Caco-2 (cell line): ENCODE measurements at regions not wholly inside any gene's neighbourhood (a gene's known extent, or its start where the extent isn't known, plus 50 kb on each side); places are given as distances from the start of the nearest gene placed in this dataset.

ENCODE experiments used
- BruUV-seq: library from RNA; stranded (reverse); fragments of 400-500 nt; replicated peaks from 2 replicates; lab custom pipeline; 2021; lab: Mats Ljungman, UMichigan
- CTCF ChIA-PET: fragments of 300-600 bp; sonication (Branson Sonifier 250); formaldehyde crosslinking; loops from one replicate; lab custom pipeline; 2022; ENCODE audit warnings: antibody characterized with exemption; lab: Charles Lee
- POLR2A ChIA-PET: fragments of 300-600 bp; sonication (Branson Sonifier 250); formaldehyde crosslinking; loops from one replicate; lab custom pipeline; 2022; ENCODE audit warnings: antibody characterized with exemption; lab: Charles Lee
- DNase-seq, 2 experiments: peaks; one replicate each; pipeline versions ENCODE4 v3.0.0 to v3.0.0-alpha.2; 2020 to 2022
- H3K27me3 ChIP-seq: replicated peaks from 2 replicates; pipeline ENCODE4 v1.6.0; 2011; ENCODE audit warnings: low read length; ENCODE audit not compliant: control insufficient read depth, insufficient read depth
- H3K36me3 ChIP-seq: 2 replicates; pipeline ENCODE4 v1.5.1; 2011; ENCODE audit warnings: low read length; ENCODE audit not compliant: control insufficient read depth, insufficient read depth
- H3K4me1 ChIP-seq: fragments of 250-450 bp; sonication (Bioruptor Pico); 2 replicates; pipeline ENCODE4 v1.5.1; 2020; ENCODE audit warnings: mild to moderate bottlenecking
- H3K4me3 ChIP-seq: 2 replicates; pipeline ENCODE4 v1.5.1; 2011; ENCODE audit warnings: low read depth, mild to moderate bottlenecking, control low read depth, low read length
- H3K9me3 ChIP-seq: fragments of 250-450 bp; sonication (Bioruptor Pico); 2 replicates; pipeline ENCODE4 v1.5.1; 2020; ENCODE audit warnings: mild to moderate bottlenecking, moderate library complexity
- H3K27ac Mint-ChIP-seq: one replicate; pipeline ENCODE4 v1.8.0; 2022; ENCODE audit warnings: mixed read lengths; ENCODE audit not compliant: unreplicated experiment
- H3K27me3 Mint-ChIP-seq: one replicate; pipeline ENCODE4 v1.8.0; 2022; ENCODE audit warnings: mixed read lengths; ENCODE audit not compliant: insufficient read depth, unreplicated experiment
- H3K36me3 Mint-ChIP-seq: one replicate; pipeline ENCODE4 v1.8.0; 2022; ENCODE audit warnings: mild to moderate bottlenecking, mixed read lengths; ENCODE audit not compliant: insufficient read depth, unreplicated experiment
- H3K4me1 Mint-ChIP-seq: one replicate; pipeline ENCODE4 v1.8.0; 2022; ENCODE audit warnings: low read depth, mixed read lengths; ENCODE audit not compliant: unreplicated experiment
- H3K4me3 Mint-ChIP-seq: one replicate; pipeline ENCODE4 v1.8.0; 2022; ENCODE audit warnings: mild to moderate bottlenecking, moderate library complexity, mixed read lengths; ENCODE audit not compliant: unreplicated experiment
- H3K9me3 Mint-ChIP-seq: one replicate; pipeline ENCODE4 v1.8.0; 2022; ENCODE audit warnings: mixed read lengths; ENCODE audit not compliant: unreplicated experiment
- intact Hi-C: fragments of 100-400 bp; cut with micrococcal nuclease; formaldehyde crosslinking; loops from one replicate; pipeline ENCODE4 v1.10.0; 2022; ENCODE audit not compliant: unreplicated experiment
- TF ChIP-seq, protein P1 (sequence below), 2 experiments: fragments of 200-600 bp in 1 of 2; IDR thresholded peaks; 1 replicate in 1 of 2; 2 replicates in 1 of 2; pipeline versions ENCODE4 v1.5.1 to v1.8.0; 2011 to 2022; ENCODE audit warnings: antibody characterized with exemption in 1 of 2, control low read depth in 1 of 2, inconsistent platforms in 1 of 2, low read depth in 1 of 2, low read length in 1 of 2, mild to moderate bottlenecking in 1 of 2, moderate library complexity in 1 of 2; ENCODE audit not compliant: insufficient read depth in 1 of 2, severe bottlenecking in 1 of 2, unreplicated experiment in 1 of 2

DNA sequence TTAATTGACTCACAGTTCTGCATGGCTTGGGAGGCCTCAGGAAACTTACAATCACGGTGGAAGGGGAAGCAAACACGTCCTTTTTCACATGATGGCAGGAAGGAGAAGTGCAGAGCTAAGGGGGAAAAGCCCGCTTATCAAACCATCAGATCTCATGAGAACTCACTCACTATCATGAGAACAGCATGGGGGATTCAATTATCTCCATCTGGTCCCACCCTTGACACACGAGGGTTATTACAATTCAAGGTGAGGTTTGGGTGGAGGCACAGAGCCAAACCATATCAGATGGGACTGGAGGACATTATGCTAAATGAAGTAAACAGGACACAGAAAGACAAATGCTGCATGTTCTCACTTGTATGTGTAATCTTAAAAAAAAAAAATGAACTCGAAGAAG lies 141.4 kb upstream of the HABP2 start:
- H3K4me1 Mint-ChIP-seq, result peaks cover 6% of the 10 kb centered on the region
- no peaks in the 10 kb centered on the region for H3K36me3 ChIP-seq
- H3K27ac Mint-ChIP-seq, result no peak overlapping the region
- intact Hi-C loops, result no loop called here
- H3K4me1 ChIP-seq, result no peaks in the 10 kb centered on the region
- no peak overlapping the region for H3K4me3 ChIP-seq
- BruUV-seq, result no TSS peak
- no peaks in the 10 kb centered on the region for H3K36me3 Mint-ChIP-seq
- no peaks in the 10 kb centered on the region for H3K9me3 ChIP-seq
- ChIA-PET POLR2A (no interaction called here), CTCF (no interaction called here)
- no peak overlapping the region for H3K4me3 Mint-ChIP-seq
- H3K9me3 Mint-ChIP-seq, result peaks cover 10% of the 10 kb centered on the region
- TF ChIP-seq, protein P1, sequence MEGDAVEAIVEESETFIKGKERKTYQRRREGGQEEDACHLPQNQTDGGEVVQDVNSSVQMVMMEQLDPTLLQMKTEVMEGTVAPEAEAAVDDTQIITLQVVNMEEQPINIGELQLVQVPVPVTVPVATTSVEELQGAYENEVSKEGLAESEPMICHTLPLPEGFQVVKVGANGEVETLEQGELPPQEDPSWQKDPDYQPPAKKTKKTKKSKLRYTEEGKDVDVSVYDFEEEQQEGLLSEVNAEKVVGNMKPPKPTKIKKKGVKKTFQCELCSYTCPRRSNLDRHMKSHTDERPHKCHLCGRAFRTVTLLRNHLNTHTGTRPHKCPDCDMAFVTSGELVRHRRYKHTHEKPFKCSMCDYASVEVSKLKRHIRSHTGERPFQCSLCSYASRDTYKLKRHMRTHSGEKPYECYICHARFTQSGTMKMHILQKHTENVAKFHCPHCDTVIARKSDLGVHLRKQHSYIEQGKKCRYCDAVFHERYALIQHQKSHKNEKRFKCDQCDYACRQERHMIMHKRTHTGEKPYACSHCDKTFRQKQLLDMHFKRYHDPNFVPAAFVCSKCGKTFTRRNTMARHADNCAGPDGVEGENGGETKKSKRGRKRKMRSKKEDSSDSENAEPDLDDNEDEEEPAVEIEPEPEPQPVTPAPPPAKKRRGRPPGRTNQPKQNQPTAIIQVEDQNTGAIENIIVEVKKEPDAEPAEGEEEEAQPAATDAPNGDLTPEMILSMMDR (IDR thresholded peaks at IDR 0.05; ENCODE audit: insufficient read depth in 1 of 2, low read depth in 1 of 2, low read length in 1 of 2, severe bottlenecking in 1 of 2, unreplicated experiment in 1 of 2), result no peak
- H3K27me3 Mint-ChIP-seq, result peaks cover 13% of the 10 kb centered on the region
- DNase-seq, result no peak
- H3K27me3 ChIP-seq, result no peaks in the 10 kb centered on the region

DNA sequence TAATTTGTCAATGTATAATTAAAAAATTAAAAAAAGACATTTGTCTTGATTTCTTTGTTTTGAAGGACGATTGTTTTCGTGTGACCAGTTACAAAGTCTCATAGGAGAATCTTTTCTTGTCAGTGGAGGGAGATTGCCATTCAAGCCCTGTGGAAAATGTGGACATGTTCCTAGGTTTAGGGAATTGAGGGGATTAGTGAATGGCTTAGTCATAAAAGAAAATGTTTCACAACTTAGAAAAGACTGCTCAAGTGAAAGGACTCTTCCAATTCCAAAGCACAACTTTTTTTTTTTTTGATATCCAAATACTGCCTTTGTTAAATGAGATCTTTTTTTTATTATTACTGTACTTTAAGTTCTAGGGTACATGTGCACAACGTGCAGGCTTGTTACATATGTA lies 140.7 kb upstream of the HABP2 start:
- H3K27me3 Mint-ChIP-seq, result peaks cover 13% of the 10 kb centered on the region

DNA sequence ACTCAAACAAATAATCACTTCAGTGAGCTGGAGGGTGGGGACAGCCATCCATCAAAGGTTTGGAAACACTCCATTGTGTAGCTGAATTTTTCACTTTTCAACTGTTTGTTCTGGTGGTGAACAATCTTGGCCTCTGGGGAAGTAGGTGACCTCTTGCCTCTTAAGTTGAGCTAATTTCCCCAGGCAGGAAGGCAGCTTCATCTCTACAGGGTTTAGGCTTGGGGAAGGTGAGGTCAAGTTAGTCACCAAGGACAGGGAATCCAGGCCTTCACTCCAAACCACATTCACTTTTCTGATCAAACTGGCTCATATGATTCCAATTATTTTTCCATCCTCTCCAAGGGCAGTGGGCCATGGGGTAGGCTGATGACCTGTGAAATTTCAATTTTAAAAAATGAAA lies 138.3 kb upstream of the HABP2 start:
- CTCF ChIA-PET, result no interaction called here
- POLR2A ChIA-PET, result no interaction called here
- H3K27ac Mint-ChIP-seq, result no peak overlapping the region

More for the DNA sequence above, 140.7 kb upstream of the HABP2 start:
- DNase-seq, result no peak
- no peak overlapping the region for H3K27ac Mint-ChIP-seq
- ChIA-PET CTCF (no interaction called here), POLR2A (no interaction called here)
- Histone ChIP-seq H3K9me3 (no peaks in the 10 kb centered on the region), H3K4me1 (no peaks in the 10 kb centered on the region), H3K27me3 (no peaks in the 10 kb centered on the region), H3K36me3 (no peaks in the 10 kb centered on the region), H3K4me3 (no peak overlapping the region)
- H3K4me1 Mint-ChIP-seq, result peaks cover 6% of the 10 kb centered on the region
- no TSS peak for BruUV-seq
- H3K4me3 Mint-ChIP-seq, result no peak overlapping the region
- intact Hi-C loops, result no loop called here
- TF ChIP-seq, protein P1 (IDR thresholded peaks at IDR 0.05; ENCODE audit: insufficient read depth in 1 of 2, low read depth in 1 of 2, low read length in 1 of 2, severe bottlenecking in 1 of 2, unreplicated experiment in 1 of 2), result no peak
- H3K9me3 Mint-ChIP-seq, result peaks cover 10% of the 10 kb centered on the region
- no peaks in the 10 kb centered on the region for H3K36me3 Mint-ChIP-seq

More for the DNA sequence above, 138.3 kb upstream of the HABP2 start:
- H3K27me3 Mint-ChIP-seq, result peaks cover 12% of the 10 kb centered on the region
- peaks cover 10% of the 10 kb centered on the region for H3K9me3 Mint-ChIP-seq
- no peaks in the 10 kb centered on the region for H3K36me3 Mint-ChIP-seq
- H3K4me3 ChIP-seq, result no peak overlapping the region
- 0 out of 2 replicates have a peak, but pooled peaks cover 2% of the 10 kb centered on the region for H3K9me3 ChIP-seq
- peaks cover 6% of the 10 kb centered on the region for H3K4me1 Mint-ChIP-seq
- H3K4me3 Mint-ChIP-seq, result no peak overlapping the region
- DNase-seq, result no peak
- H3K4me1 ChIP-seq, result no peaks in the 10 kb centered on the region
- TF ChIP-seq, protein P1 (IDR thresholded peaks at IDR 0.05; ENCODE audit: insufficient read depth in 1 of 2, low read depth in 1 of 2, low read length in 1 of 2, severe bottlenecking in 1 of 2, unreplicated experiment in 1 of 2), result no peak
- intact Hi-C loops, result no loop called here
- no peaks in the 10 kb centered on the region for H3K36me3 ChIP-seq
- H3K27me3 ChIP-seq, result no peaks in the 10 kb centered on the region
- BruUV-seq, result no TSS peak
